IMR-90 (cell line): ENCODE measurements at regions not wholly inside any gene's neighbourhood (a gene's known extent, or its start where the extent isn't known, plus 50 kb on each side); places are given as distances from the start of the nearest gene placed in this dataset.

Experiments
- ATAC-seq: fragments of 200-7000 bp; cut with Tn5 transposase; 2 replicates; pipeline ENCODE4 v1.9.1; 2020; ENCODE audit warnings: low read depth, mild to moderate bottlenecking, moderate library complexity
- BruUV-seq: library from RNA; stranded (reverse); fragments of 400-500 nt; replicated peaks from 2 replicates; lab custom pipeline; 2021; lab: Mats Ljungman, UMichigan
- CTCF ChIA-PET: fragments of 300-600 bp; formaldehyde crosslinking; extraction: SDS; loops from one replicate; lab custom pipeline; 2021; ENCODE audit warnings: antibody characterized with exemption; lab: Yijun Ruan, JAX
- POLR2A ChIA-PET: fragments of 300-600 bp; sonication (Branson Sonifier 250); formaldehyde crosslinking; loops from one replicate; lab custom pipeline; 2022; ENCODE audit warnings: antibody characterized with exemption; ENCODE audit not compliant: unreplicated experiment; lab: Charles Lee
- DNase-seq: peaks from one replicate; pipeline ENCODE4 v3.0.0; 2013
- H2AFZ ChIP-seq: replicated peaks from 2 replicates; pipeline ENCODE3; 2013; ENCODE audit warnings: low read length, mild to moderate bottlenecking; ENCODE audit not compliant: poor library complexity
- H2AK5ac ChIP-seq: 2 replicates; pipeline ENCODE4 v1.6.1; 2013; ENCODE audit warnings: low read depth, low read length, inconsistent platforms
- H2AK9ac ChIP-seq: replicated peaks from 2 replicates; pipeline ENCODE3; 2013; ENCODE audit warnings: mild to moderate bottlenecking, low read depth, low read length, moderate library complexity; ENCODE audit not compliant: poor library complexity
- H2BK120ac ChIP-seq: 2 replicates; pipeline ENCODE4 v1.6.1; 2013; ENCODE audit warnings: low read depth, low read length, inconsistent platforms
- H2BK15ac ChIP-seq: 3 replicates; pipeline ENCODE4 v1.6.1; 2013; ENCODE audit warnings: low read depth, low read length, inconsistent platforms
- H2BK20ac ChIP-seq: 2 replicates; pipeline ENCODE4 v1.6.1; 2013; ENCODE audit warnings: low read depth, mild to moderate bottlenecking, inconsistent platforms, low read length, moderate library complexity
- H2BK5ac ChIP-seq: 2 replicates; pipeline ENCODE4 v1.6.1; 2013; ENCODE audit warnings: mild to moderate bottlenecking, low read depth, low read length, inconsistent platforms; ENCODE audit not compliant: poor library complexity, severe bottlenecking
- H3K14ac ChIP-seq: replicated peaks from 2 replicates; pipeline ENCODE4 v1.6.1; 2013; ENCODE audit warnings: low read depth, low read length, inconsistent platforms
- H3K18ac ChIP-seq: 2 replicates; pipeline ENCODE4 v1.6.1; 2013; ENCODE audit warnings: low read depth, low read length, control low read depth
- H3K23ac ChIP-seq: 2 replicates; pipeline ENCODE4 v1.6.1; 2013; ENCODE audit warnings: low read depth, low read length, inconsistent platforms
- H3K27ac ChIP-seq: 2 replicates; pipeline ENCODE4 v1.5.1; 2013; ENCODE audit warnings: mild to moderate bottlenecking, control low read depth, low read length; ENCODE audit not compliant: insufficient read depth
- H3K27me3 ChIP-seq: 2 replicates; pipeline ENCODE4 v1.6.1; 2013; ENCODE audit warnings: low read length; ENCODE audit not compliant: control insufficient read depth, insufficient read depth
- H3K36me3 ChIP-seq: 2 replicates; pipeline ENCODE4 v1.6.1; 2013; ENCODE audit warnings: low read length, mixed read lengths; ENCODE audit not compliant: control insufficient read depth, insufficient read depth
- H3K4ac ChIP-seq: 2 replicates; pipeline ENCODE4 v1.6.1; 2013; ENCODE audit warnings: low read depth, low read length, inconsistent platforms
- H3K4me1 ChIP-seq: 2 replicates; pipeline ENCODE4 v1.6.1; 2013; ENCODE audit warnings: low read length, mixed read lengths; ENCODE audit not compliant: control insufficient read depth, insufficient read depth
- H3K4me2 ChIP-seq: 2 replicates; pipeline ENCODE4 v1.6.1; 2013; ENCODE audit warnings: low read depth, mild to moderate bottlenecking, control low read depth, low read length, moderate library complexity
- H3K4me3 ChIP-seq: 2 replicates; pipeline ENCODE4 v1.5.1; 2013; ENCODE audit warnings: low read depth, mild to moderate bottlenecking, control low read depth, low read length, moderate library complexity; ENCODE audit not compliant: insufficient read depth
- H3K56ac ChIP-seq: 2 replicates; pipeline ENCODE4 v1.6.1; 2013; ENCODE audit warnings: low read length, inconsistent platforms; ENCODE audit not compliant: insufficient read depth; ENCODE audit errors: extremely low read depth
- H3K79me1 ChIP-seq, 2 experiments: 2 replicates each; pipeline ENCODE4 v1.6.1; 2013; ENCODE audit warnings: low read length in 2 of 2, inconsistent platforms in 1 of 2, low read depth in 1 of 2
- H3K9ac ChIP-seq: 2 replicates; pipeline ENCODE4 v1.6.1; 2013; ENCODE audit warnings: low read depth, low read length, control low read depth
- H3K9me1 ChIP-seq: 2 replicates; pipeline ENCODE4 v1.6.1; 2013; ENCODE audit warnings: low read length, inconsistent platforms; ENCODE audit not compliant: insufficient read depth
- H3K9me3 ChIP-seq: 2 replicates; pipeline ENCODE4 v1.6.1; 2013; ENCODE audit warnings: low read length; ENCODE audit not compliant: control insufficient read depth, insufficient read depth
- H4K20me1 ChIP-seq: 2 replicates; pipeline ENCODE4 v1.6.1; 2013; ENCODE audit warnings: low read length, inconsistent platforms; ENCODE audit not compliant: insufficient read depth
- H4K5ac ChIP-seq: 2 replicates; pipeline ENCODE4 v1.6.1; 2013; ENCODE audit warnings: mild to moderate bottlenecking, low read depth, low read length, control low read depth
- H4K8ac ChIP-seq, 2 experiments: 2 replicates each; pipeline ENCODE4 v1.6.1; 2013; ENCODE audit warnings: low read depth in 2 of 2, low read length in 2 of 2, control low read depth in 1 of 2, inconsistent platforms in 1 of 2
- H4K91ac ChIP-seq: 2 replicates; pipeline ENCODE4 v1.6.1; 2013; ENCODE audit warnings: low read depth, low read length, inconsistent platforms; ENCODE audit not compliant: insufficient read depth
- BHLHE40 ChIP-seq: fragments of 150-350 bp; IDR thresholded peaks from 2 replicates; pipeline ENCODE4 v1.6.1; 2016; ENCODE audit warnings: mild to moderate bottlenecking, low read depth, low read length
- CEBPB ChIP-seq: IDR thresholded peaks from 2 replicates; pipeline ENCODE4 v1.6.1; 2012; ENCODE audit warnings: low read depth, low read length, improper control_type of control experiment
- CTCF ChIP-seq: conservative IDR thresholded peaks from 2 replicates; pipeline ENCODE4 v1.5.1; 2012; ENCODE audit warnings: mild to moderate bottlenecking, low read depth, low read length, improper control_type of control experiment
- MAFK ChIP-seq: IDR thresholded peaks from 2 replicates; pipeline ENCODE4 v1.6.1; 2012; ENCODE audit warnings: low read depth, low read length, improper control_type of control experiment
- MXI1 ChIP-seq: IDR thresholded peaks from 2 replicates; pipeline ENCODE4 v1.6.1; 2012; ENCODE audit warnings: low read depth, mild to moderate bottlenecking, low read length, moderate library complexity, borderline replicate concordance
- NFE2L2 ChIP-seq: fragments of 150-350 bp; IDR thresholded peaks from 2 replicates; pipeline ENCODE4 v1.6.1; 2016; ENCODE audit warnings: low read depth, mild to moderate bottlenecking, low read length
- POLR2A ChIP-seq: IDR thresholded peaks from 2 replicates; pipeline ENCODE4 v1.6.1; 2012; ENCODE audit warnings: mild to moderate bottlenecking, low read depth, low read length
- RFX5 ChIP-seq: IDR thresholded peaks from 2 replicates; pipeline ENCODE4 v1.8.0; 2012; ENCODE audit warnings: low read depth, mild to moderate bottlenecking, low read length, moderate library complexity
- WGBS, 2 experiments: methylation state at CpG; one replicate each; pipeline versions ENCODE4 v1.1.5 to v1.1.7; 2013; ENCODE audit warnings: missing lambda C conversion rate in 2 of 2; ENCODE audit not compliant: insufficient read length in 1 of 2; ENCODE audit errors: extremely low coverage in 2 of 2; 5-methylcytosine and 5-hydroxymethylcytosine counted together
- dilution Hi-C: fragments of 300-500 bp; cut with HindIII; formaldehyde crosslinking; loops from one replicate; pipeline ENCODE4 v1.14.3; 2018; ENCODE audit warnings: low sequenced_read_pairs; ENCODE audit not compliant: unreplicated experiment
- in situ Hi-C: fragments of 300-500 bp; cut with MboI; formaldehyde crosslinking; loops from 3 replicates; pipeline ENCODE4 v1.14.3; 2019; ENCODE audit warnings: low sequenced_read_pairs, inconsistent platforms, mixed read lengths
- intact Hi-C: fragments of 100-400 bp; cut with micrococcal nuclease; formaldehyde crosslinking; loops from 2 replicates; pipeline ENCODE4 v1.10.0; 2022
- TF ChIP-seq, protein P1 (sequence below): fragments of 150-350 bp; IDR thresholded peaks from 2 replicates; pipeline ENCODE4 v1.6.1; 2016; ENCODE audit warnings: low read depth, mild to moderate bottlenecking, low read length, moderate library complexity, borderline replicate concordance

DNA sequence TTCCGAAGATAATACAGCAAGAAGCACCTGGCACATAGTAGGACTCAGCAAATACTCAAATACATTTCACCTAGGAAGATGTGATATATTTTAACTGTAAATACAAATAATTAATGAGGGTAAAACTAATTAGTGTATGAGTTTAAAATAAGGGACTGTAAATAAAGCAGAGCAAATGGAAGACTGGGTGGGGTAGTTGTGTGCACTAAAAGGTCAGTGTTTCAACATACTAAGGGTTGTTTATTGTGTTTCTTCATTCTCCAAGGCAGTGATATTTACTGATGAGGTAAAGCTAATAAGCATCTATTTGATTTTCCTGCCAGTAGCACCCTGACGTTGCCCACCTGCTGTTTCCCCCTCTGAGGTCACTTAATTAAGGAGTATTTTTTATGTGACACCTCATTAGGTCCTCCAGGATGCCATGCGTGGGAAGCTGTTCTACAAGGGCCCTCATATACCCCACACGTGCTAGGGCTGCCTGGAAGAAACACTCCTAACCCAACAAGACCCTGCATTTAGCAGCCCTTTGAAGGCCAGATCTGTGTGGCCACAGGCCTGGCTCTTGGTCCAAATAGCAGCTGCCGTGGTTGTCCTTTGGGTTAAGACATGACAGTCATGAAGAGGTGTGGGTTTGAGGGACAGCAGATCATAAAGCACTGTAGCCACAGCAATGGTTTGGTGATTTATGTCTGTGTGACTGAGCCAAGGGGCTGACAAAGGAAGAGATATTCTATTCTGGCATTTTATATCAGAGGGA is 97.5 kb upstream of the RPS23 start:
- H2BK120ac ChIP-seq: no peak overlapping the region
- H3K14ac ChIP-seq: no peak overlapping the region; the same call in 1 of the 2 replicates
- no peak overlapping the region for H3K4me3 ChIP-seq
- no peaks in the 10 kb centered on the region for H3K36me3 ChIP-seq
- H2AK5ac ChIP-seq: no peak overlapping the region; the same call in 1 of the 2 replicates
- H4K5ac ChIP-seq: 0 out of 2 replicates have a peak overlapping the region, but pooled peaks have one; percentile 16
- H3K4me1 ChIP-seq: peaks cover 3% of the 10 kb centered on the region; the same call in 1 of the 2 replicates
- no peak overlapping the region for H4K8ac ChIP-seq
- H2AK9ac ChIP-seq: no peak overlapping the region
- CTCF ChIA-PET: no interaction called here
- H3K4me2 ChIP-seq: no peak overlapping the region
- no peak overlapping the region; the same call in 1 of the 2 replicates for H4K91ac ChIP-seq
- no peak overlapping the region; the same call in 2 of the 3 replicates for H2BK15ac ChIP-seq
- H3K79me1 ChIP-seq: no peaks in the 10 kb centered on the region
- WGBS, 2 experiments: 67% methylated on average over 1 of the region's 5 CpGs; no CpG with 5 or more reads in 1 of the 2 experiments
- H3K9ac ChIP-seq: no peak overlapping the region
- TF ChIP-seq, protein P1, sequence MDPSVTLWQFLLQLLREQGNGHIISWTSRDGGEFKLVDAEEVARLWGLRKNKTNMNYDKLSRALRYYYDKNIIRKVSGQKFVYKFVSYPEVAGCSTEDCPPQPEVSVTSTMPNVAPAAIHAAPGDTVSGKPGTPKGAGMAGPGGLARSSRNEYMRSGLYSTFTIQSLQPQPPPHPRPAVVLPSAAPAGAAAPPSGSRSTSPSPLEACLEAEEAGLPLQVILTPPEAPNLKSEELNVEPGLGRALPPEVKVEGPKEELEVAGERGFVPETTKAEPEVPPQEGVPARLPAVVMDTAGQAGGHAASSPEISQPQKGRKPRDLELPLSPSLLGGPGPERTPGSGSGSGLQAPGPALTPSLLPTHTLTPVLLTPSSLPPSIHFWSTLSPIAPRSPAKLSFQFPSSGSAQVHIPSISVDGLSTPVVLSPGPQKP: no peak
- TF ChIP-seq MXI1: no peak
- TF ChIP-seq BHLHE40: no peak
- TF ChIP-seq POLR2A: no peak
- TF ChIP-seq NFE2L2: no peak
- TF ChIP-seq RFX5: no peak
- no peak for TF ChIP-seq CEBPB
- TF ChIP-seq MAFK: no peak
- TF ChIP-seq CTCF: no peak
- DNase-seq (no peak), ATAC-seq (no peak)
- no peak overlapping the region for H3K27ac ChIP-seq
- H3K18ac ChIP-seq: no peak overlapping the region
- in situ Hi-C loops: no loop called here
- H3K27me3 ChIP-seq: peaks cover 2% of the 10 kb centered on the region
- no TSS peak for BruUV-seq
- dilution Hi-C loops: no loop called here
- H3K56ac ChIP-seq: no peak overlapping the region; the same call in 1 of the 2 replicates
- no peaks in the 10 kb centered on the region for H3K9me3 ChIP-seq
- intact Hi-C loops: no loop called here
- H3K4ac ChIP-seq: no peak overlapping the region
- no peak overlapping the region for H2BK20ac ChIP-seq
- POLR2A ChIA-PET: no interaction called here
- H2AFZ ChIP-seq: no peak overlapping the region
- H4K20me1 ChIP-seq: no peaks in the 10 kb centered on the region
- peaks cover 3% of the 10 kb centered on the region; the same call in 1 of the 2 replicates for H3K9me1 ChIP-seq
- no peak overlapping the region for H2BK5ac ChIP-seq
- no peak overlapping the region; the same call in 1 of the 2 replicates for H3K23ac ChIP-seq
